Left ventricle myocardium inferior (tissue), 1 donor: ENCODE measurements at regions not wholly inside any gene's neighbourhood (a gene's known extent, or its start where the extent isn't known, plus 50 kb on each side); places are given as distances from the start of the nearest gene placed in this dataset.
"Not testable (repeated sequence)": the region's sequence is repeated elsewhere in the genome, so short reads cannot be mapped to it uniquely, and the experiment has no call there.

ENCODE experiments used
- DNase-seq: peaks from one replicate; pipeline ENCODE4 v3.0.0-alpha.2; 2020
- H3K27ac ChIP-seq: fragments of 200-600 bp; replicated peaks from 2 replicates; pipeline ENCODE4 v1.8.0; 2021
- H3K27me3 ChIP-seq: fragments of 200-600 bp; 2 replicates; pipeline ENCODE4 v1.8.0; 2021; ENCODE audit warnings: low read depth
- H3K36me3 ChIP-seq: fragments of 200-600 bp; 2 replicates; pipeline ENCODE4 v1.8.0; 2021
- H3K4me1 ChIP-seq: fragments of 200-600 bp; 2 replicates; pipeline ENCODE4 v1.8.0; 2021
- H3K4me3 ChIP-seq: fragments of 200-600 bp; 2 replicates; pipeline ENCODE4 v1.8.0; 2021; ENCODE audit warnings: mild to moderate bottlenecking, moderate library complexity
- H3K9me3 ChIP-seq: fragments of 200-600 bp; replicated peaks from 2 replicates; pipeline ENCODE4 v1.8.0; 2021
- CTCF ChIP-seq: fragments of 200-600 bp; IDR thresholded peaks from 2 replicates; pipeline ENCODE4 v1.8.0; 2021; ENCODE audit warnings: antibody characterized with exemption, mild to moderate bottlenecking, borderline replicate concordance
- intact Hi-C: fragments of 100-400 bp; cut with micrococcal nuclease; formaldehyde crosslinking; loops from one replicate; pipeline ENCODE4 v1.11.0; 2022
- donor health status: DM: no; HTN: yes; CAD: no; lungs with severe emphysema.

- H3K27me3 ChIP-seq: no peaks in the 10 kb centered on the region
- no peaks in the 10 kb centered on the region for H3K36me3 ChIP-seq
- H3K27ac ChIP-seq: no peak overlapping the region
- no peak overlapping the region for H3K4me3 ChIP-seq
- TF ChIP-seq CTCF: no peak
- intact Hi-C loops: no loop called here
- H3K9me3 ChIP-seq: no peaks in the 10 kb centered on the region
- DNase-seq: no peak
- peaks cover 3% of the 10 kb centered on the region for H3K4me1 ChIP-seq
Measured at GRCh38 chr13:79898996-79899395, 418.0 kb downstream of the NDFIP2 start.

GRCh38 chr13:79898202-79898826, 417.4 kb downstream of the NDFIP2 start:
- Histone ChIP-seq H3K27me3 (no peaks in the 10 kb centered on the region), H3K27ac (no peak overlapping the region), H3K4me1 (peaks cover 3% of the 10 kb centered on the region), H3K36me3 (no peaks in the 10 kb centered on the region), H3K4me3 (no peak overlapping the region), H3K9me3 (no peaks in the 10 kb centered on the region)
- intact Hi-C loops: no loop called here
- no peak for DNase-seq
- no peak for TF ChIP-seq CTCF

DNA sequence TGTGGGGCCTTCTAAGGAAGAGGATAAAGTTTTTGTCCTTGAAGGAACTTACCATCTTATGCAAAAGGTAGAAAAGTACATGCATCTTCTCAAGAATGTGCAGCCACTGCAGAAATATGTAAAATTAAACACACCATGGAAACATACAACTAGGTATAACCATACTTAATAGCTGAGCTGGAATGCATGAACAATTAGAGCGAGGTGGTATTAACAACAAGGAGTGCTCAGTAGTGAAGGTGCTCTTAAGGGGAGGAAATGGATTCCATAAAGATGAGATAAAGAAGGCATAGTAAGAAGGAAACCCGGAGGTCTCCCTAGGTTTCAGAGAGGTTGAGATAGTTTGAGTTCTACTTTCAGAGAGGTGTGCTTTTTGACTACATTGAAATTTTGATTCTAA, 415.9 kb downstream of the NDFIP2 start:
- Histone ChIP-seq H3K4me3 (no peak overlapping the region), H3K27ac (no peak overlapping the region), H3K9me3 (no peaks in the 10 kb centered on the region), H3K4me1 (peaks cover 3% of the 10 kb centered on the region), H3K27me3 (no peaks in the 10 kb centered on the region), H3K36me3 (no peaks in the 10 kb centered on the region)
- DNase-seq: no peak
- intact Hi-C loops: no loop called here
- no peak for TF ChIP-seq CTCF

DNA sequence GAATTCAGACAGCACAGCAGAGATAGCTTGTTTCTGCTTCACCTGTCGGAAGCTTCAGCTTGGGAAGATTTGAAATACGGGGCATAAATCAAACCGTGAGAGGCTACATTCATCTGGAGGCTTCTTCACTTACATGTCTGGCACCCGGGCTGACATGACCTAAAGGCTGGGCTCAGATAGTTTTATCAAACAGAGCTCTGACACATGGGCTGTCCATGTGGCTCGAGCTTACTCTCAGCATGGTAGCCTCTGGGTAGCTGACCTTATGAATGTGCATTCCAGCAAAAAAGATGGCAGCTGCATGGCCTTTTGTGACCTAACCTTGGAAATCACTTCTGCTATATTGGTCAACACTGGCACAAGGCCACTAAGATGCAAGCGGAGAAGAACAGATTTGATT, 414.5 kb downstream of the NDFIP2 start:
- Histone ChIP-seq H3K27me3 (no peaks in the 10 kb centered on the region), H3K27ac (no peak overlapping the region), H3K36me3 (no peaks in the 10 kb centered on the region), H3K4me3 (no peak overlapping the region), H3K4me1 (peaks cover 3% of the 10 kb centered on the region), H3K9me3 (no peaks in the 10 kb centered on the region)
- intact Hi-C loops: no loop called here
- TF ChIP-seq CTCF: no peak
- no peak for DNase-seq

DNA sequence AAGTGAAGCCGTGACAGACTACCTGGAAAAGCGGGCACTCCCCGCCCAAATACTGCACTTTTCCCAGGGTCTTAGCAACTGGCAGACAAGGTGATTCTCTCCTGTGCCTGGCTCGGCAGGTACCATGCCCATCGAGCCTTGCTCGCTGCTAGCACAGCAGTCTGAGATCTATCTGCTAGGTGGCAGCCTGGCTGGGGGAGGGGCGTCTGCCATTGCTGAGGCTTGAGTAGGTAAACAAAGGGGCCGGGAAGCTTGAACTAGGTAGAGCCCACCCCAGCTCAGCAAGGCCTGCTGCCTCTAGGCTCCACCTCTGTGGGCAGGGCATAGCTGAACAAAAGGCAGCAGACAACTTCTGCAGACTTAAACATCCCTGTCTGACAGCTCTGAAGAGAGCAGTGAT, 406.3 kb downstream of the NDFIP2 start:
- H3K27me3 ChIP-seq, intact Hi-C loops, H3K27ac ChIP-seq, DNase-seq, H3K4me1 ChIP-seq, H3K4me3 ChIP-seq, H3K9me3 ChIP-seq, H3K36me3 ChIP-seq: not testable (repeated sequence)

- Histone ChIP-seq H3K36me3 (no peaks in the 10 kb centered on the region), H3K4me1 (no peaks in the 10 kb centered on the region), H3K27me3 (no peaks in the 10 kb centered on the region), H3K4me3 (no peak overlapping the region), H3K27ac (no peak overlapping the region), H3K9me3 (no peaks in the 10 kb centered on the region)
- DNase-seq: no peak
- intact Hi-C loops: no loop called here
- no peak for TF ChIP-seq CTCF
Measured at GRCh38 chr13:79886601-79887000, 405.6 kb downstream of the NDFIP2 start.
